ENCODE measurements at regions not wholly inside any gene's neighbourhood (a gene's known extent, or its start where the extent isn't known, plus 50 kb on each side); places are given as distances from the start of the nearest gene placed in this dataset.

DNA sequence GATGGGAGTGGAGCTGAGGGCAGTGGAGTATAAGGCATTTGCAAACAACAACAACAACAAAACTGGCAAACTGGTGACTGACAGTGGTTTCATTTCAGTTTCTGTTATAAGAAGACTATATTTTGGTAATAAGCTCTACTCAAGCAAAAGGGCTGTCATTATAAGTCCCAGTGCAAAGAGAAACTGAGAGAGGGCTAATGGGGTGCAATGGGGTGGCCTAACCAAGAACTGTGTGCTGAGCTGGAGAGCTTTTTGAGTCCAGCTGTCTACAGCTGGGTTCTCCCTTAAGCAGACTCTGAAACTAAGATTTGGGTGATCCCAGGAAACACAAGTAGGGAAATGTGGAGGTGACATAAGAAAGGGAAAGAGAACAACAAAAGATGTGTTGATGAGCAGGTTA lies 439.3 kb downstream of the ADRA2A start:
- no peaks in the 10 kb centered on the region for H3K4me1 ChIP-seq (ENCODE audit: control insufficient read depth, extremely low read depth, insufficient read depth, low read length)
- no peak overlapping the region for H2AFZ ChIP-seq (ENCODE audit: low read depth, low read length)
- POLR2A ChIA-PET: no interaction called here
- peaks cover 3% of the 10 kb centered on the region for H3K9me3 ChIP-seq (replicated peaks; ENCODE audit: control insufficient read depth, insufficient read depth, low read length)
- CTCF ChIA-PET: no interaction called here
- H3K27me3 ChIP-seq (ENCODE audit: control insufficient read depth in 2 of 2, insufficient read depth in 2 of 2, low read length in 2 of 2): no peaks in the 10 kb centered on the region
- no TSS peak for BruUV-seq (replicated peaks)
- H3K79me2 ChIP-seq (ENCODE audit: control insufficient read depth, insufficient read depth, low read length): no peaks in the 10 kb centered on the region
- H3K9me1 ChIP-seq (replicated peaks; ENCODE audit: control insufficient read depth, extremely low read depth, insufficient read depth, low read length): no peaks in the 10 kb centered on the region
- H3K36me3 ChIP-seq (ENCODE audit: control insufficient read depth in 2 of 2, extremely low read depth in 1 of 2, insufficient read depth in 2 of 2, low read length in 2 of 2): no peaks in the 10 kb centered on the region
- FAIRE-seq (no peak), DNase-seq (ENCODE audit: low read depth, low spot score) (no peak)
- no peak overlapping the region for H3K9ac ChIP-seq (replicated peaks; ENCODE audit: extremely low read depth, insufficient read depth, low read length)
- no peak for TF ChIP-seq POLR2AphosphoS5 (IDR thresholded peaks at IDR 0.05; ENCODE audit: insufficient read depth, low read depth, low read length)
- no peak for TF ChIP-seq FOS (IDR thresholded peaks at IDR 0.05; ENCODE audit: borderline replicate concordance, insufficient read depth, low read length)
- H3K4me3 ChIP-seq (replicated peaks in 1 of 3; ENCODE audit: insufficient read depth in 1 of 3, low read depth in 1 of 3, low read length in 3 of 3): no peak overlapping the region
- H4K20me1 ChIP-seq (replicated peaks; ENCODE audit: control insufficient read depth, extremely low read depth, insufficient read depth, low read length): no peaks in the 10 kb centered on the region
- H3K4me2 ChIP-seq (ENCODE audit: insufficient read depth, low read length): no peak overlapping the region
- intact Hi-C loops (cut with micrococcal nuclease): no loop called here
- dilution Hi-C loops (cut with MboI; ENCODE audit: extremely low pct_ligation_motif_present, low sequenced_read_pairs): no loop called here
- H3K27ac ChIP-seq (ENCODE audit: insufficient read depth, low read depth, low read length): no peak overlapping the region

DNA sequence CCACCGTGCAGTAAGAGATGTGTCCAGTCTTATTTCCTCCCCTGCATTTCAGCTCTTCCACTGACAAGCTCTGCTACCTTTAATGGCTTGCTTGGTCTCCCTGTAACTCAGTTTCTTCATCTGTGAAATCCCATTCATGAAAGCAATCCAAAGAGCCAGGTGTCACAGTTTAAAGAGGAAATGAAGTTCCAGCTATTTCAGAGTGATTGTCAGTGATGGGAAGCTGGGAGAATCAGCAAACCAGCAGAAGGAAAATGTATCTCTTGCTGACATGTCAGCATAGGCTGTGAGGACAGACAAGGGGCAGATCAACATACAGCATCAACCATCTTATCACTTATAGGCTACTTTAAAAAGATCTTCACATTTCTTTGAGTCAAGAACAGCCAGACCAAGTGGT lies 445.3 kb downstream of the ADRA2A start:
- H3K4me3 ChIP-seq (replicated peaks in 1 of 3; ENCODE audit: insufficient read depth in 1 of 3, low read depth in 1 of 3, low read length in 3 of 3): no peak overlapping the region
- no peaks in the 10 kb centered on the region for H3K79me2 ChIP-seq (ENCODE audit: control insufficient read depth, insufficient read depth, low read length)
- TF ChIP-seq POLR2AphosphoS5 (IDR thresholded peaks at IDR 0.05; ENCODE audit: insufficient read depth, low read depth, low read length) (no peak), FOS (IDR thresholded peaks at IDR 0.05; ENCODE audit: borderline replicate concordance, insufficient read depth, low read length) (no peak), MYC (IDR thresholded peaks at IDR 0.05; ENCODE audit: low read depth, low read length) (no peak), GATA2 (IDR thresholded peaks at IDR 0.05; ENCODE audit: insufficient read depth, insufficient read length, low read depth, low read length) (no peak), EZH2 (IDR thresholded peaks at IDR 0.05; ENCODE audit: borderline replicate concordance, low read depth, low read length, severe bottlenecking) (no peak), JUN (IDR thresholded peaks at IDR 0.05; ENCODE audit: borderline replicate concordance, insufficient read depth, insufficient read length, low read depth) (no peak), POLR2A (IDR thresholded peaks at IDR 0.05; ENCODE audit: low read depth, low read length) (no peak)
- TF ChIP-seq, protein P1, sequence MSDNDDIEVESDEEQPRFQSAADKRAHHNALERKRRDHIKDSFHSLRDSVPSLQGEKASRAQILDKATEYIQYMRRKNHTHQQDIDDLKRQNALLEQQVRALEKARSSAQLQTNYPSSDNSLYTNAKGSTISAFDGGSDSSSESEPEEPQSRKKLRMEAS (IDR thresholded peaks at IDR 0.05; ENCODE audit: insufficient read depth, insufficient read length): no peak
- TF ChIP-seq, protein P2, sequence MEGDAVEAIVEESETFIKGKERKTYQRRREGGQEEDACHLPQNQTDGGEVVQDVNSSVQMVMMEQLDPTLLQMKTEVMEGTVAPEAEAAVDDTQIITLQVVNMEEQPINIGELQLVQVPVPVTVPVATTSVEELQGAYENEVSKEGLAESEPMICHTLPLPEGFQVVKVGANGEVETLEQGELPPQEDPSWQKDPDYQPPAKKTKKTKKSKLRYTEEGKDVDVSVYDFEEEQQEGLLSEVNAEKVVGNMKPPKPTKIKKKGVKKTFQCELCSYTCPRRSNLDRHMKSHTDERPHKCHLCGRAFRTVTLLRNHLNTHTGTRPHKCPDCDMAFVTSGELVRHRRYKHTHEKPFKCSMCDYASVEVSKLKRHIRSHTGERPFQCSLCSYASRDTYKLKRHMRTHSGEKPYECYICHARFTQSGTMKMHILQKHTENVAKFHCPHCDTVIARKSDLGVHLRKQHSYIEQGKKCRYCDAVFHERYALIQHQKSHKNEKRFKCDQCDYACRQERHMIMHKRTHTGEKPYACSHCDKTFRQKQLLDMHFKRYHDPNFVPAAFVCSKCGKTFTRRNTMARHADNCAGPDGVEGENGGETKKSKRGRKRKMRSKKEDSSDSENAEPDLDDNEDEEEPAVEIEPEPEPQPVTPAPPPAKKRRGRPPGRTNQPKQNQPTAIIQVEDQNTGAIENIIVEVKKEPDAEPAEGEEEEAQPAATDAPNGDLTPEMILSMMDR (IDR thresholded peaks at IDR 0.05; ENCODE audit: extremely low read depth in 1 of 2, insufficient read depth in 1 of 2, low read depth in 1 of 2, low read length in 2 of 2): no peak
- FAIRE-seq (no peak), DNase-seq (ENCODE audit: low read depth, low spot score) (no peak)
- intact Hi-C loops (cut with micrococcal nuclease) (no loop called here), dilution Hi-C loops (cut with MboI; ENCODE audit: extremely low pct_ligation_motif_present, low sequenced_read_pairs) (no loop called here)
- no peaks in the 10 kb centered on the region for H3K36me3 ChIP-seq (ENCODE audit: control insufficient read depth in 2 of 2, extremely low read depth in 1 of 2, insufficient read depth in 2 of 2, low read length in 2 of 2)
- peaks cover 5% of the 10 kb centered on the region for H3K9me3 ChIP-seq (replicated peaks; ENCODE audit: control insufficient read depth, insufficient read depth, low read length)
- H3K4me1 ChIP-seq (ENCODE audit: control insufficient read depth, extremely low read depth, insufficient read depth, low read length): no peaks in the 10 kb centered on the region
- BruUV-seq (replicated peaks): no TSS peak
- H3K27me3 ChIP-seq (ENCODE audit: control insufficient read depth in 2 of 2, insufficient read depth in 2 of 2, low read length in 2 of 2): no peaks in the 10 kb centered on the region
- ChIA-PET POLR2A (no interaction called here), CTCF (no interaction called here)
- H3K27ac ChIP-seq (ENCODE audit: insufficient read depth, low read depth, low read length): no peak overlapping the region
- H3K9ac ChIP-seq (replicated peaks; ENCODE audit: extremely low read depth, insufficient read depth, low read length): no peak overlapping the region
- no peaks in the 10 kb centered on the region for H3K9me1 ChIP-seq (replicated peaks; ENCODE audit: control insufficient read depth, extremely low read depth, insufficient read depth, low read length)
- H3K4me2 ChIP-seq (ENCODE audit: insufficient read depth, low read length): no peak overlapping the region
- no peaks in the 10 kb centered on the region for H4K20me1 ChIP-seq (replicated peaks; ENCODE audit: control insufficient read depth, extremely low read depth, insufficient read depth, low read length)
- no peak overlapping the region for H2AFZ ChIP-seq (ENCODE audit: low read depth, low read length)

Data from endothelial cell of umbilical vein (primary cell).